Prostate gland (tissue), 2 donors: ENCODE measurements at regions not wholly inside any gene's neighbourhood (a gene's known extent, or its start where the extent isn't known, plus 50 kb on each side); places are given as distances from the start of the nearest gene placed in this dataset.

Experiments used
- POLR2A ChIP-seq: fragments of 450-650 bp; IDR thresholded peaks from one replicate; pipeline ENCODE4 v1.6.1; 2016; ENCODE audit warnings: antibody characterized with exemption, mild to moderate bottlenecking
- TF ChIP-seq, protein P1 (sequence below), 4 experiments: fragments of 200-600 bp in 2 of 4; fragments of 450-650 bp in 2 of 4; sonication (generic) in 2 of 4; IDR thresholded peaks; 1 replicate in 3 of 4; 2 replicates in 1 of 4; pipeline ENCODE4 v1.5.1; 2016 to 2019; ENCODE audit warnings: antibody characterized with exemption in 4 of 4, mild to moderate bottlenecking in 2 of 4, moderate library complexity in 2 of 4

- TF ChIP-seq, protein P1, sequence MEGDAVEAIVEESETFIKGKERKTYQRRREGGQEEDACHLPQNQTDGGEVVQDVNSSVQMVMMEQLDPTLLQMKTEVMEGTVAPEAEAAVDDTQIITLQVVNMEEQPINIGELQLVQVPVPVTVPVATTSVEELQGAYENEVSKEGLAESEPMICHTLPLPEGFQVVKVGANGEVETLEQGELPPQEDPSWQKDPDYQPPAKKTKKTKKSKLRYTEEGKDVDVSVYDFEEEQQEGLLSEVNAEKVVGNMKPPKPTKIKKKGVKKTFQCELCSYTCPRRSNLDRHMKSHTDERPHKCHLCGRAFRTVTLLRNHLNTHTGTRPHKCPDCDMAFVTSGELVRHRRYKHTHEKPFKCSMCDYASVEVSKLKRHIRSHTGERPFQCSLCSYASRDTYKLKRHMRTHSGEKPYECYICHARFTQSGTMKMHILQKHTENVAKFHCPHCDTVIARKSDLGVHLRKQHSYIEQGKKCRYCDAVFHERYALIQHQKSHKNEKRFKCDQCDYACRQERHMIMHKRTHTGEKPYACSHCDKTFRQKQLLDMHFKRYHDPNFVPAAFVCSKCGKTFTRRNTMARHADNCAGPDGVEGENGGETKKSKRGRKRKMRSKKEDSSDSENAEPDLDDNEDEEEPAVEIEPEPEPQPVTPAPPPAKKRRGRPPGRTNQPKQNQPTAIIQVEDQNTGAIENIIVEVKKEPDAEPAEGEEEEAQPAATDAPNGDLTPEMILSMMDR (IDR thresholded peaks at IDR 0.05): no peak
- TF ChIP-seq POLR2A: no peak
Measured at GRCh38 chr14:105738638-105739037, 212.3 kb downstream of the TMEM121 start.
